ENCODE measurements at regions not wholly inside any gene's neighbourhood (a gene's known extent, or its start where the extent isn't known, plus 50 kb on each side); places are given as distances from the start of the nearest gene placed in this dataset.
"Not testable (repeated sequence)": the region's sequence is repeated elsewhere in the genome, so short reads cannot be mapped to it uniquely, and the experiment has no call there.

- no peak for DNase-seq
Measured at GRCh38 chr1:14420686-14421085, 177.8 kb upstream of the KAZN start.

GRCh38 chr1:14421295-14421976 lies 177.0 kb upstream of the KAZN start:
- DNase-seq = no peak

- DNase-seq = no peak
Measured at GRCh38 chr1:14421977-14422609, 176.4 kb upstream of the KAZN start.

- DNase-seq = no peak
Measured at GRCh38 chr1:14424325-14425002, 174.0 kb upstream of the KAZN start.

GRCh38 chr1:14426854-14427253 lies 171.6 kb upstream of the KAZN start:
- no peak for DNase-seq

GRCh38 chr1:14429577-14429976 lies 168.9 kb upstream of the KAZN start:
- DNase-seq = no peak

- not testable (repeated sequence) for DNase-seq
Measured at GRCh38 chr1:14432728-14433127, 165.8 kb upstream of the KAZN start.

GRCh38 chr1:14435368-14436023 lies 163.0 kb upstream of the KAZN start:
- no peak for DNase-seq

- DNase-seq = no peak
Measured at GRCh38 chr1:14437417-14437918, 161.0 kb upstream of the KAZN start.

- no peak for DNase-seq
Measured at GRCh38 chr1:14438127-14438769, 160.2 kb upstream of the KAZN start.

- no peak for DNase-seq
Measured at GRCh38 chr1:14439015-14439414, 159.5 kb upstream of the KAZN start.

GRCh38 chr1:14440166-14440565 lies 158.3 kb upstream of the KAZN start:
- no peak for DNase-seq

GRCh38 chr1:14440731-14441130 lies 157.8 kb upstream of the KAZN start:
- DNase-seq = no peak

- DNase-seq = no peak
Measured at GRCh38 chr1:14441302-14441741, 157.2 kb upstream of the KAZN start.

GRCh38 chr1:14442669-14443068 lies 155.8 kb upstream of the KAZN start:
- no peak for DNase-seq

- no peak for DNase-seq
Measured at GRCh38 chr1:14443164-14443787, 155.2 kb upstream of the KAZN start.

GRCh38 chr1:14451217-14451616 lies 147.3 kb upstream of the KAZN start:
- DNase-seq = no peak

- no peak for DNase-seq
Measured at GRCh38 chr1:14452551-14452950, 145.9 kb upstream of the KAZN start.

- DNase-seq = no peak
Measured at GRCh38 chr1:14460173-14460572, 138.3 kb upstream of the KAZN start.

- no peak for DNase-seq
Measured at GRCh38 chr1:14462851-14463250, 135.6 kb upstream of the KAZN start.

GRCh38 chr1:14466006-14466405 lies 132.5 kb upstream of the KAZN start:
- DNase-seq = no peak

GRCh38 chr1:14467112-14467511 lies 131.4 kb upstream of the KAZN start:
- no peak for DNase-seq
